Endothelial cell of umbilical vein (primary cell): ENCODE measurements at regions not wholly inside any gene's neighbourhood (a gene's known extent, or its start where the extent isn't known, plus 50 kb on each side); places are given as distances from the start of the nearest gene placed in this dataset.

Experiments used
- BruUV-seq: library from RNA; stranded (reverse); fragments of 400-500 nt; replicated peaks from 2 replicates; lab custom pipeline; 2021; lab: Mats Ljungman, UMichigan
- CTCF ChIA-PET: fragments of 300-600, 350-600 bp; sonication (Branson Sonifier 250); formaldehyde crosslinking; loops from one replicate; lab custom pipeline; 2021; ENCODE audit warnings: antibody characterized with exemption, inconsistent platforms; lab: Charles Lee
- POLR2A ChIA-PET: fragments of 300-600, 350-600 bp; sonication (Branson Sonifier 250); formaldehyde crosslinking; loops from one replicate; lab custom pipeline; 2021; ENCODE audit warnings: antibody characterized with exemption, inconsistent platforms; lab: Charles Lee
- DNase-seq: peaks from one replicate; pipeline ENCODE4 v3.0.0-alpha.2; 2011; ENCODE audit warnings: low read depth, low spot score
- FAIRE-seq: peaks from 2 replicates; lab custom pipeline; 2011; peaks lifted over from hg19 to GRCh38; lab: Jason Lieb, UNC
- H2AFZ ChIP-seq: 2 replicates; pipeline ENCODE4 v1.6.0; 2012; ENCODE audit warnings: low read depth, low read length, control low read depth, inconsistent platforms
- H3K27ac ChIP-seq: 2 replicates; pipeline ENCODE4 v1.5.1; 2011; ENCODE audit warnings: low read depth, mild to moderate bottlenecking, control low read depth, low read length, moderate library complexity; ENCODE audit not compliant: insufficient read depth
- H3K27me3 ChIP-seq, 2 experiments: 2 replicates each; pipeline versions ENCODE4 v1.6.0 to v1.6.1; 2011; ENCODE audit warnings: low read length in 2 of 2, mixed read lengths in 1 of 2; ENCODE audit not compliant: control insufficient read depth in 2 of 2, insufficient read depth in 2 of 2
- H3K36me3 ChIP-seq, 2 experiments: 2 replicates in 1 of 2; 3 replicates in 1 of 2; pipeline ENCODE4 v1.5.1; 2011; ENCODE audit warnings: low read length in 2 of 2, mild to moderate bottlenecking in 1 of 2, moderate library complexity in 1 of 2; ENCODE audit not compliant: control insufficient read depth in 2 of 2, insufficient read depth in 2 of 2; ENCODE audit errors: extremely low read depth in 1 of 2
- H3K4me1 ChIP-seq: 3 replicates; pipeline ENCODE4 v1.5.1; 2011; ENCODE audit warnings: mild to moderate bottlenecking, low read length; ENCODE audit not compliant: control insufficient read depth, insufficient read depth; ENCODE audit errors: extremely low read depth
- H3K4me2 ChIP-seq: 2 replicates; pipeline ENCODE4 v1.6.1; 2011; ENCODE audit warnings: low read length, control low read depth, mixed read lengths; ENCODE audit not compliant: insufficient read depth
- H3K4me3 ChIP-seq, 3 experiments: fragments of 200-600 bp in 1 of 3; sonication (generic), shearing (Covaris generic) in 1 of 3; replicated peaks in 1 of 3; 2 replicates each; pipeline ENCODE4 v1.5.1; 2011 to 2016; ENCODE audit warnings: control low read depth in 3 of 3, low read length in 3 of 3, mild to moderate bottlenecking in 2 of 3, inconsistent platforms in 1 of 3, low read depth in 1 of 3, moderate library complexity in 1 of 3; ENCODE audit not compliant: insufficient read depth in 1 of 3
- H3K79me2 ChIP-seq: 2 replicates; pipeline ENCODE4 v1.6.0; 2012; ENCODE audit warnings: low read length, inconsistent platforms; ENCODE audit not compliant: control insufficient read depth, insufficient read depth
- H3K9ac ChIP-seq: replicated peaks from 2 replicates; pipeline ENCODE3; 2011; ENCODE audit warnings: low read length, control low read depth; ENCODE audit not compliant: insufficient read depth; ENCODE audit errors: extremely low read depth
- H3K9me1 ChIP-seq: replicated peaks from 3 replicates; pipeline ENCODE4 v1.6.0; 2011; ENCODE audit warnings: mild to moderate bottlenecking, low read length; ENCODE audit not compliant: control insufficient read depth, insufficient read depth; ENCODE audit errors: extremely low read depth
- H3K9me3 ChIP-seq: replicated peaks from 2 replicates; pipeline ENCODE4 v1.5.1; 2012; ENCODE audit warnings: low read length, inconsistent platforms; ENCODE audit not compliant: control insufficient read depth, insufficient read depth
- H4K20me1 ChIP-seq: replicated peaks from 2 replicates; pipeline ENCODE3; 2011; ENCODE audit warnings: mild to moderate bottlenecking, low read length; ENCODE audit not compliant: control insufficient read depth, insufficient read depth; ENCODE audit errors: extremely low read depth
- EZH2 ChIP-seq: IDR thresholded peaks from 2 replicates; pipeline ENCODE4 v1.6.1; 2012; ENCODE audit warnings: borderline replicate concordance, low read depth, mild to moderate bottlenecking, moderate library complexity, low read length, inconsistent platforms; ENCODE audit not compliant: severe bottlenecking
- FOS ChIP-seq: IDR thresholded peaks from 2 replicates; pipeline ENCODE4 v1.6.1; 2011; ENCODE audit warnings: mild to moderate bottlenecking, low read length, moderate library complexity, borderline replicate concordance; ENCODE audit not compliant: insufficient read depth
- GATA2 ChIP-seq: IDR thresholded peaks from 2 replicates; pipeline ENCODE4 v1.7.0; 2011; ENCODE audit warnings: low read depth, mild to moderate bottlenecking, moderate library complexity, mixed read lengths, low read length; ENCODE audit not compliant: insufficient read length, insufficient read depth
- JUN ChIP-seq: IDR thresholded peaks from 2 replicates; pipeline ENCODE4 v1.6.1; 2011; ENCODE audit warnings: borderline replicate concordance, low read depth; ENCODE audit not compliant: insufficient read length, insufficient read depth
- MYC ChIP-seq: IDR thresholded peaks from one replicate; pipeline ENCODE4 v1.6.1; 2011; ENCODE audit warnings: mild to moderate bottlenecking, low read depth, low read length
- POLR2A ChIP-seq: IDR thresholded peaks from 2 replicates; pipeline ENCODE4 v1.6.1; 2012; ENCODE audit warnings: low read depth, mild to moderate bottlenecking, control low read depth, low read length
- POLR2AphosphoS5 ChIP-seq: IDR thresholded peaks from 2 replicates; pipeline ENCODE4 v1.6.1; 2012; ENCODE audit warnings: low read depth, mild to moderate bottlenecking, control low read depth, low read length, moderate library complexity; ENCODE audit not compliant: insufficient read depth
- dilution Hi-C: fragments of 300-500 bp; cut with MboI; formaldehyde crosslinking; loops from one replicate; pipeline ENCODE4 v1.15.0; 2019; ENCODE audit warnings: low sequenced_read_pairs; ENCODE audit not compliant: extremely low pct_ligation_motif_present
- intact Hi-C: fragments of 100-400 bp; cut with micrococcal nuclease; formaldehyde crosslinking; loops from one replicate; pipeline ENCODE4 v1.10.0; 2022
- TF ChIP-seq, protein P1 (sequence below), 2 donors: IDR thresholded peaks; 1 replicate in 1 of 2; 2 replicates in 1 of 2; pipeline ENCODE4 v1.5.1; 2011; ENCODE audit warnings: low read length in 2 of 2, mild to moderate bottlenecking in 2 of 2, moderate library complexity in 2 of 2, control low read depth in 1 of 2, inconsistent platforms in 1 of 2, low read depth in 1 of 2; ENCODE audit not compliant: insufficient read depth in 1 of 2; ENCODE audit errors: extremely low read depth in 1 of 2
- TF ChIP-seq, protein P2 (sequence below): IDR thresholded peaks from 2 replicates; pipeline ENCODE4 v1.6.1; 2011; ENCODE audit not compliant: insufficient read depth, insufficient read length

DNA sequence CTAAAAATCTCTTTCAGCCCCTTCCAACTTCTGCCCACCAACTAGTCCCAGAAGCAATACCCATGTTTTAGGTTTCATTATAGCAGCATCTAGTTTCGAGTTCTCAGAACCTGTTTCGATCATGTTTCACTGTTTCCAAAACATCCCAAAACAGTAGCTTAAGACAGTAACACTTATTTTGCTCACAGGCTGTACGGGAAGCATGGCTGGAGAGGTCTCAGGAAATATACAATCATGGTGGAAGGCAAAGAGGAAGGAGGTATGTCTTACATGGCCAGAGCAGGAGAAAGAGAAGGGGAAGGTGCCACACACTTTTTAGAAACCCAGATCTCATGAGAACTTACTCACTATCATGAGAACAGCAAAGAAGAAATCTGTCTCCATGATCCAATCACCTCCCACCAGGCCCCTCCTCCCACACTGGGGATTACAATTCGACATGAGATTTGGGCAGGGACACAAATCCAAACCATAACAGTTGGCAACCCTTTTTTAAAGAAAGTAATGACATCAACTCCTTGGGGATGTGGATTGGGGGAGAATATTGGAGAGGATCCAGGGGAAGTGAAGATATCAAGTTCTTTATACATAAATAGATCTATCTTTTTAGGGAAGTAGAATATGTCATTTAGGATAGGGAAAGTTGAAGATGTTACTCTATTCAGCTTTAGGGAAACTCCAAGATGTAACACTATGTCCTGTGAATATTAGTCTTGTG, 269.9 kb upstream of the PLEKHG7 start:
- no peaks in the 10 kb centered on the region for H3K9me3 ChIP-seq
- H3K27me3 ChIP-seq: no peaks in the 10 kb centered on the region
- H3K9me1 ChIP-seq: no peaks in the 10 kb centered on the region
- TF ChIP-seq, protein P1, sequence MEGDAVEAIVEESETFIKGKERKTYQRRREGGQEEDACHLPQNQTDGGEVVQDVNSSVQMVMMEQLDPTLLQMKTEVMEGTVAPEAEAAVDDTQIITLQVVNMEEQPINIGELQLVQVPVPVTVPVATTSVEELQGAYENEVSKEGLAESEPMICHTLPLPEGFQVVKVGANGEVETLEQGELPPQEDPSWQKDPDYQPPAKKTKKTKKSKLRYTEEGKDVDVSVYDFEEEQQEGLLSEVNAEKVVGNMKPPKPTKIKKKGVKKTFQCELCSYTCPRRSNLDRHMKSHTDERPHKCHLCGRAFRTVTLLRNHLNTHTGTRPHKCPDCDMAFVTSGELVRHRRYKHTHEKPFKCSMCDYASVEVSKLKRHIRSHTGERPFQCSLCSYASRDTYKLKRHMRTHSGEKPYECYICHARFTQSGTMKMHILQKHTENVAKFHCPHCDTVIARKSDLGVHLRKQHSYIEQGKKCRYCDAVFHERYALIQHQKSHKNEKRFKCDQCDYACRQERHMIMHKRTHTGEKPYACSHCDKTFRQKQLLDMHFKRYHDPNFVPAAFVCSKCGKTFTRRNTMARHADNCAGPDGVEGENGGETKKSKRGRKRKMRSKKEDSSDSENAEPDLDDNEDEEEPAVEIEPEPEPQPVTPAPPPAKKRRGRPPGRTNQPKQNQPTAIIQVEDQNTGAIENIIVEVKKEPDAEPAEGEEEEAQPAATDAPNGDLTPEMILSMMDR (IDR thresholded peaks at IDR 0.05; ENCODE audit: extremely low read depth in 1 of 2, insufficient read depth in 1 of 2, low read depth in 1 of 2, low read length in 2 of 2): no peak
- TF ChIP-seq POLR2A (no peak), POLR2AphosphoS5 (no peak), GATA2 (no peak), EZH2 (no peak), FOS (no peak), MYC (no peak), JUN (no peak)
- TF ChIP-seq, protein P2, sequence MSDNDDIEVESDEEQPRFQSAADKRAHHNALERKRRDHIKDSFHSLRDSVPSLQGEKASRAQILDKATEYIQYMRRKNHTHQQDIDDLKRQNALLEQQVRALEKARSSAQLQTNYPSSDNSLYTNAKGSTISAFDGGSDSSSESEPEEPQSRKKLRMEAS: no peak
- no peak for FAIRE-seq
- H2AFZ ChIP-seq: no peak overlapping the region
- ChIA-PET POLR2A (no interaction called here), CTCF (no interaction called here)
- no peak for DNase-seq
- H3K4me2 ChIP-seq: no peak overlapping the region
- no peaks in the 10 kb centered on the region for H3K79me2 ChIP-seq
- H3K4me3 ChIP-seq: no peak overlapping the region
- H3K9ac ChIP-seq: no peak overlapping the region
- BruUV-seq: no TSS peak
- dilution Hi-C loops (no loop called here), intact Hi-C loops (no loop called here)
- no peaks in the 10 kb centered on the region for H3K36me3 ChIP-seq
- no peak overlapping the region for H3K27ac ChIP-seq
- no peaks in the 10 kb centered on the region for H4K20me1 ChIP-seq
- H3K4me1 ChIP-seq: no peaks in the 10 kb centered on the region
